PC-3 (cell line): ENCODE measurements at regions not wholly inside any gene's neighbourhood (a gene's known extent, or its start where the extent isn't known, plus 50 kb on each side); places are given as distances from the start of the nearest gene placed in this dataset.

Experiments
- CTCF ChIP-seq: fragments of 300-600 bp; sonication (generic); conservative IDR thresholded peaks from 2 replicates; pipeline ENCODE4 v1.5.1; 2017; ENCODE audit warnings: antibody characterized with exemption, low read depth, mild to moderate bottlenecking, low read length
- EZH2 ChIP-seq: fragments of 300-600 bp; sonication (generic); IDR thresholded peaks from one replicate; pipeline ENCODE4 v1.6.1; 2017; ENCODE audit warnings: antibody characterized with exemption, mild to moderate bottlenecking, low read length; ENCODE audit not compliant: unreplicated experiment

- TF ChIP-seq CTCF = no peak
- TF ChIP-seq EZH2 = no peak
Observed at GRCh38 chr9:89869793-89870580, 265.2 kb downstream of the GADD45G start.
